Adrenal gland (tissue), 5 donors: ENCODE measurements at regions not wholly inside any gene's neighbourhood (a gene's known extent, or its start where the extent isn't known, plus 50 kb on each side); places are given as distances from the start of the nearest gene placed in this dataset.

Experiments
- POLR2A ChIP-seq, 2 donors: fragments of 450-650 bp; IDR thresholded peaks; one replicate each; pipeline ENCODE4 v1.6.1; 2017; ENCODE audit warnings: antibody characterized with exemption in 2 of 2, mild to moderate bottlenecking in 2 of 2, moderate library complexity in 1 of 2
- TF ChIP-seq, protein P1 (sequence below), 6 experiments: fragments of 450-650 bp in 4 of 6; fragments of 200-600 bp in 2 of 6; sonication (generic) in 1 of 6; IDR thresholded peaks; 1 replicate in 5 of 6; 2 replicates in 1 of 6; pipeline versions ENCODE4 v1.5.1 to v1.8.0; 2016 to 2021; ENCODE audit warnings: antibody characterized with exemption in 6 of 6, mild to moderate bottlenecking in 2 of 6, moderate library complexity in 1 of 6
- donor health status: DM: no; HTN: no; CAD: no.

- TF ChIP-seq POLR2A (IDR thresholded peaks at IDR 0.05): no peak
- TF ChIP-seq, protein P1, sequence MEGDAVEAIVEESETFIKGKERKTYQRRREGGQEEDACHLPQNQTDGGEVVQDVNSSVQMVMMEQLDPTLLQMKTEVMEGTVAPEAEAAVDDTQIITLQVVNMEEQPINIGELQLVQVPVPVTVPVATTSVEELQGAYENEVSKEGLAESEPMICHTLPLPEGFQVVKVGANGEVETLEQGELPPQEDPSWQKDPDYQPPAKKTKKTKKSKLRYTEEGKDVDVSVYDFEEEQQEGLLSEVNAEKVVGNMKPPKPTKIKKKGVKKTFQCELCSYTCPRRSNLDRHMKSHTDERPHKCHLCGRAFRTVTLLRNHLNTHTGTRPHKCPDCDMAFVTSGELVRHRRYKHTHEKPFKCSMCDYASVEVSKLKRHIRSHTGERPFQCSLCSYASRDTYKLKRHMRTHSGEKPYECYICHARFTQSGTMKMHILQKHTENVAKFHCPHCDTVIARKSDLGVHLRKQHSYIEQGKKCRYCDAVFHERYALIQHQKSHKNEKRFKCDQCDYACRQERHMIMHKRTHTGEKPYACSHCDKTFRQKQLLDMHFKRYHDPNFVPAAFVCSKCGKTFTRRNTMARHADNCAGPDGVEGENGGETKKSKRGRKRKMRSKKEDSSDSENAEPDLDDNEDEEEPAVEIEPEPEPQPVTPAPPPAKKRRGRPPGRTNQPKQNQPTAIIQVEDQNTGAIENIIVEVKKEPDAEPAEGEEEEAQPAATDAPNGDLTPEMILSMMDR (IDR thresholded peaks at IDR 0.05): no peak
Measured at GRCh38 chr4:16439768-16440167, 213.5 kb upstream of the TAPT1 start.
